Hematopoietic multipotent progenitor cell treated with erythropoietin and hydrocortisone succinate and interleukin-3 and kit ligand, for 4 days (in vitro differentiated cells): ENCODE measurements at regions not wholly inside any gene's neighbourhood (a gene's known extent, or its start where the extent isn't known, plus 50 kb on each side); places are given as distances from the start of the nearest gene placed in this dataset.

Experiments used
- DNase-seq: peaks from one replicate; pipeline ENCODE4 v3.0.0-alpha.2; 2015

DNA sequence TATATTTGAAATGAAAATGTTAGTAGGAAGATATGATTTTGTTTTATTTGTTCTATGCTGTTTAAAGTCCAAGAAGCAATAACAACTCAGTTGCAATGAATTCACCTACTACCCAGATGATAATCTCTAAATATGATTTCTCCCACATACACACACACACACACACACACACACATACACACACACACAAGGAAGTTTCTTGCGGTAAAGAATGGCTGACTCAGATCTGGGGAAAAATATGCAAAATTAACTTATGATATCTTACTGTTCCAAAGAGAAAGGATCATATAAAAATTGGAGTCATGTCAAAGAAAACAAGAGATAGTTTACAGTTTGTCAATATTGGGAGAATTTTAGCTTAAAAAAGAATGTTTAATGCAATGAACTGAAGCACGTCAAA is 456.7 kb downstream of the SLC16A7 start:
- DNase-seq, result no peak

DNA sequence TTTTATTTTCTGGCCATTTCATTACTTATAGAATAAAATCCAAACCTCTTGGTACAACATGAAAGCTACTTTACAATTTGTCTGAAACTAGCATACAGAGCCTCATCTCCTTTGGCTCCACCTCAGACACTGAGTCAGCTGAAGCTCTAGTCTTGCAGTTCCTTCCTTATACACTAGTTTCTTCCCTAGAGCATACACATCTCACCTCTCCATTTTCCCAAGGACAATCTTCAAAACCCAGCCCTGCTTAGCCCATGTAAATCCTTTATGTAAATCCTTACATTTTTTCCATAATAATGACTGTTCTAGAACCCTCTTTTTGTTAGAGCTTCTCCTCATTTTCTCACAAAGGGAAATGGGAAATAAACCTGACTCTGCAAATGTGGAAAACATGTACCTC is 463.4 kb downstream of the SLC16A7 start:
- no peak for DNase-seq

GRCh38 chr12:60066655-60067054 is 470.8 kb downstream of the SLC16A7 start:
- DNase-seq, result no peak

DNA sequence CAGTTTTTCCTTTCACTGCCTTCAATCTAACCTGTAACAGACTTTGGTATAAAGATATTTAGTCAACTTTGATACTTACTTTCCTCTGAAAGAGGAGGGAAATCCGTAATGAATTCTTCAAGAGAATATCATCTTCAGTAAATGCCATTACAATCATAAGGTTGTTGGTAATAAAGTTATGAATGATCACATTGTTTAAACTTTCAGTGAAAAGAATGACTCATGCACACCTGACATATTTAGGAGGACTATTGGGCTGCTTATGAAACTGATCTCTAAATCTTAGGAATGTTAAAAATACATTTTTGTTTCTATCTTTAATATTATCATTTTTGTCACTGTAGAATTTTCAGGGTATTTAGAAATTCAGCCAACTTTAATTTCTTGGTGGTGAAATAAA is 474.7 kb downstream of the SLC16A7 start:
- no peak for DNase-seq

DNA sequence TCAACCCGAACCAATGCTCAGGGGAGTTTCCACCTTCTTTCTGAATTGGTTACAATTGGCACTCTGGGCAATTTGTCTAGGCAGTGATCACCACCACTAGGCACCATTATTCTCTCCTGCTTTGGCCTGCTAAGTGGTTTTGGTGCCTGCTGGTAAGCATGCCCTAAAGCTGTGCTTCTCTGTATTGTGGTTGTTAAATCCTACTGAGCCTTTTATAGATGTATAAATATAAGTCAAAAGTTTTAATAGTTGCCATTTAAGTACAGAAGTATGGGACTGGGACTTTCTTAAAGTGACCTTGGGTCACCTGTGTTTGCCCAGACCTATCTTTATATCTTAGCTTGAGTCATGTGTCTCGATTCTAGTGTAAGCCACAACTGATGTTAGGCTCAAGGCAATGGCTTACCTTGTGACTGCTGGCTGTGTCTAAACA is 475.9 kb downstream of the SLC16A7 start:
- no peak for DNase-seq

GRCh38 chr12:60072911-60073310 is 477.1 kb downstream of the SLC16A7 start:
- DNase-seq, result no peak

GRCh38 chr12:60075091-60075490 is 479.3 kb downstream of the SLC16A7 start:
- DNase-seq, result no peak

DNA sequence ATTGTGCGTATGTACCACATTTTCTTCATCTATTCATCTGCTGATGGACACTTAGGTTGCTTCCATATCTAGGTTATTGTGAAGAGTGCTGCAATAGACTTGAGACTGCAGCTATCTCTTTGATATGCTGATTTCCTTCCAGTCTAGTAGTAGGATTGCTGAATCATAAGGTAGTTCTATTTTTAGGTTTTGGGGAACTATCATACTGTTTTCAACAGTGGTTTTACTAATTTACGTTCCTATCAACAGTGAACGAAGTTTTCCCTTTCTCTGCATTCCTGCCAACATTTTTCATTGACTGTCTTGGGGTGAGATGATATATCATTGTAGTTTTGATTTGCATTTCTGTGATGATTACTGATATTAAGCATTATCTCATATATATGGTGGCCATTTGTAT is 482.2 kb downstream of the SLC16A7 start:
- peak; percentile 58 for DNase-seq

DNA sequence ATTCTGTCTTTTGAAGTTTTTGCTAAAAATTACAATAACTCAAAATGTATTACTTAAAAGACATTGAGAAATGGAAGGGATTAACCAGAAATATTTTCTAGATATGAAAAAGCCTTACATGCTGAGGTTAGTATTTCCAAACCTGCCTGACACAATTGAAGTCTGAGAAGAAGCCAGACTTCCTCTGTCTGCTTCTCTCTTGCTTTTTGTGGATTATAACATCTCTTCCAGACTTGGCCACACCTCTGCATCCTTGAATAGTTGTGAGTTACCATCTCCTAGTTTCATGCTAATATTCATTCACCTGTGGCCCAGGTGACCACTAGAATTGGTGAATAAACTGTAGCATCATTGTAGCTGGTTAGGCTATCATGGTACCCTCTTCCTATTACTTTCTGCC is 497.6 kb downstream of the SLC16A7 start:
- peak; percentile 60 for DNase-seq

- no peak for DNase-seq
These were observed 498.6 kb downstream of the SLC16A7 start for GRCh38 chr12:60094436-60094835.

GRCh38 chr12:60096727-60097126 is 500.9 kb downstream of the SLC16A7 start:
- no peak for DNase-seq

DNA sequence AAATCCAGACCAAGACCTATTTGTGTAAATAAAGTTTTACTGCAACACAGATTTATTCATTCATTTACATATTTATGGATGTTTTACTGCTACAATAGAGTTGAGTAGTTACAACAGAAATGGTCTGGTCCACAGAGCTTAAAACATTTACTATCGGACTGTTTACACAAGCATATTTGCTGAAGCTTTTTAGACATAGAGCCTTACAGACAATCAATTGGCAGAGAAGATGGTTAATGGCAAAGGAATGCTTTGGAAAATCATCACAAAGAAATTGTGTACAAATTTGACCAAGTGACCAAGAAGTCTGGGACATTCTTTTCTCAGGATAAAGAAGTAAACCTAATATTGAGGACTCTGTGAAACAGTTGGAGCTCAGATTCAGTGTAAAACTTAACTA is 504.3 kb downstream of the SLC16A7 start:
- DNase-seq, result no peak

DNA sequence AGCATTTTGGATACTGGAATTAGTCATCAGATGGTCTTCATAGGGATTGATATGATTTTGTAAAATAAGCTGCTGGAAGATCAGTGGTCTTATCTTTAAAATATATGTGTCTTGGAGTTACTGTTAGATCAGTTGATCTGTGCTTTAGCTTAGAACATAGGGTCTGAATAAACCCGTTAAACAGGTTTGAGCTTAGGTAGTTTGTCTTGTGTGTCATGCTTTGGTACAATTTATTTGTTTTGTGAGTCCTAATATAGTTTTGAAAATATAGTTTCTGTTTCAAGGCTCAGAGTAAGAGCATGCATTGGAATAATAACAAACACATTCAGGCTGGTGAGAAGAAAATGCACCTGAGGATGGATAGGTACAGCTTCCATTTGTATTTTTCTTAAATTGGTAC is 505.0 kb downstream of the SLC16A7 start:
- DNase-seq, result no peak

DNA sequence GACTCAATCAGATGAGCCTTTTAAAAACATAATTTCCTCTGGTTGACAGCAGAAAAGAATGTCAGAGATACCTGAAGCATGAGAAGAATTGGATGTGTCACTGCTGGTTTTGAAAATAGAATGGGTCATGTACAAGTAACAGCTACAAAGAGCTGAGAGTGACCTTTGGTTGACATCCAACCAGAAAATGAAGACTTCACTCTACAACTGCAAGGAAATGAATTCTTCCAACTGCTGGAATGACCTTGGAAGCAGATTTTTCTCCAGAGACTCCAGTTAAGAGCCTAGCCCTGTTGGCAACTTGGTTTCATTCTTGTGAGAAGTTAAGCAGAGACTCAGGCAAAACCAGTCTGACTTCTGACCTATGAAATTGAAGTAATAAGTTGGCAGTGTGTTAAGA is 505.9 kb downstream of the SLC16A7 start:
- DNase-seq, result no peak

DNA sequence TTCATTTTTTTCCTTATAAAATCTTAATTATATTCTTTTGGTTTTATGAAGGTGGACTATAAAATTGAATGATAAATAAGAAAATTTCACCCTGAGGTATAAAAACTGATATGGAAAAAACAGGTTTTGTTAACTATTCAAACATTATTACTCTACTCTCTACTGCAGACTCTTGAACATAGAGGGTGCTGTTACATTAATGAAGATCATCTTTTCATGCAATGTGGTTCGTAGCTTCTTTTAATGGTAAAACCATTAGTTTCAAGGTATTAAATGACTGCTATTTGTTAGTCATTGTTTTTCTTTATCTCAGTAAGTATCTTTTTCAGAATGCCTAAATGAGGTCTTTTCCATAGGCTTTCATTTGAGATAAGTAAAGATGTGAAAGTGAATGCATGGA is 510.4 kb downstream of the SLC16A7 start:
- DNase-seq, result peak; percentile 61

DNA sequence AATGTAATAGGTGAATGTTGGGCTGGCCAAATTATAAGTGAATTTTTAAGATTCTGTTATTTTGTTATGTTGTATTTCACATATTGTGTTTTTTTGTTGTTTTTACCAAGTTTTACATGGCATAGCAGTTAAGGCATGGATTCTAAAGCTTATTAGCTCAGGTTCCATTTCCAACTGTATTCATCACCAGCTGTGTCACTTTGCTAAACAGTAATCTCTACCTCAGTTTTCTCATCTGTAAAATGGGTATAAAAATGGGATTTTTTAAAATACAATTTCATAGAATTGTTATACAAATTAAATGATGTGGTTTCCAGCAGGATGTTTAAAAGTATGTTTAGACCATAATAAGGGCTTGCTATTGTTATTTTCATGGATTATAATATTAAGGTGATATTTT is 512.2 kb downstream of the SLC16A7 start:
- no peak for DNase-seq

GRCh38 chr12:60112063-60112462 is 516.2 kb downstream of the SLC16A7 start:
- DNase-seq, result no peak

GRCh38 chr12:60112763-60113162 is 516.9 kb downstream of the SLC16A7 start:
- DNase-seq, result peak; percentile 55

DNA sequence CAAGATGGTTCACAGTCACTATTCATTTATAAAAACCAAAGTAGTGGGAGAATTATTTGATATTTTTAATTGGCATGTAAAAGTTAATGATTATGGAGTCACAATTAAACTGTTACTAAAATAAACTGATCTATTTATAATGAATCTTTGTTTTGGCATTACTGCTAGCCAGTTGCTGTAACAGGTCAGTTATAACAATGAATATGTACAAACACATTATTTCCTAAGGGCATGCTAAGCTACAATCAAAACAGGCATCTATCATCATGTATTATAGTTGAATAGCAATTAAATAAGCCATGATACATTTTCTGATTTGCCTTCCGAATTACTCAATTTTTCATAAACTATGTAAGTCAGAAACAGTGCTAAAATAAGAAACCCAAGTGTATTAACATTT is 518.3 kb downstream of the SLC16A7 start:
- DNase-seq, result no peak

- no peak for DNase-seq
These were observed 523.5 kb downstream of the SLC16A7 start for GRCh38 chr12:60119327-60119726.

- no peak for DNase-seq
These were observed 524.4 kb downstream of the SLC16A7 start for GRCh38 chr12:60120199-60120598.

GRCh38 chr12:60123557-60123956 is 527.7 kb downstream of the SLC16A7 start:
- no peak for DNase-seq

DNA sequence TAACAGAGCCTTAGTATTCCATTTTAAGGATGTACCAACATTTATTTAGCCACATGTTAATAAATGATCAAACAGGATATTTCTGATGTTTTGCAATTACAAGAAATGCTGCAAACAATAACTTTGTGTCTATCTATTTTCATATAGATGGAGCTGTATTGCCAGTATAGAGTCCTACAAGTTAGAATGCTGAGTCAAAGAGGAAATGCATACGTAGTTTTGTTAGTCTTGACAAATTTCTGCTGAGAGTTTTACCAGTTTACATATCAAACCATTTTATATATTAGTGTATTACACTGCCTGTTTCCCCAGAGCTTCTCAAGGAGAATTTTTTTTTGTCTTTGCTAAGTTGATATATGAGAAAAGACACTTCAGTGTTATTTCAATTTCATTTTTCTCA is 541.7 kb downstream of the SLC16A7 start:
- peak; percentile 13 for DNase-seq

DNA sequence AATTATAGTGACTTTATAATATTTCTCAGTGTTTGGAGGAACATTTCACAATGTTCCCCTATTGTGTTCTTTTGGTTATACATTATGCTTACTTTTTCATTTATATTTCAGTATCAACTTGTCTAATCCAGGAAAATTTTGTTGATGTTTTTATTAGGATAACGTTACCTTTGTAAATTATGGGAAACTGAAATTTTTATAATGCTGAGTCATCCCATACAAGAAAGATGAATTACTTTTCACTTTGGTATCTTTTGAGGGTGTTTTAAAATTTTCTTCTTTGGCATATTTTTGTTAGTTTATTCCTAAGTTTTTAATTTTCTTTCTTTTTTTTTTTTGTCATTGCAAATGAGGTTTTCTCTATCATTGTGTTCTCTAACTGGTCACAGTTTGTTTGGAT is 542.7 kb downstream of the SLC16A7 start:
- no peak for DNase-seq

DNA sequence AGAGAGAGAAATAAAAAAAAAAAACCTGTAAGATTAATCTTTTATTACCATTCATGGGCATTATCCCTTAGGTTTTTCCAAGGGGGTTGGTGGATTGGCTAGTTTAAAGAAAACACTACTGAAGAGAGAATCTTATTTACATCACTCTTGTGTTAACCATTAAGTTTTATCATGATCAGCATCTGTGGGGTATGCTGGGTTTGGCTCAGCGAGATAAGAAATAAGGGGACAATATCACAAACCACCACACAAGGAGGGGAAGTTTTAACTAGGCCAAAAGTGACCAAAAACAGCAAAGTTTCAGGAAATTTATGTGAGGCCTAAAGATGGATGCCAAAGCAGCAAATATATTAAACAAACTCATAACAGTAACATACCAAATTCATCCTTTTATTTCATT is 548.6 kb downstream of the SLC16A7 start:
- peak; percentile 92 for DNase-seq

- no peak for DNase-seq
These were observed 552.3 kb downstream of the SLC16A7 start for GRCh38 chr12:60148109-60148508.
